Mucosa of stomach (tissue), 1 donor: ENCODE measurements at regions not wholly inside any gene's neighbourhood (a gene's known extent, or its start where the extent isn't known, plus 50 kb on each side); places are given as distances from the start of the nearest gene placed in this dataset.

Experiments
- H3K27me3 ChIP-seq: one replicate; pipeline ENCODE4 v1.7.0; 2013; ENCODE audit warnings: mild to moderate bottlenecking, low read length; ENCODE audit not compliant: control insufficient read depth, insufficient read depth
- H3K36me3 ChIP-seq: one replicate; pipeline ENCODE4 v1.7.0; 2013; ENCODE audit warnings: low read length; ENCODE audit not compliant: control insufficient read depth, insufficient read depth
- H3K4me1 ChIP-seq: one replicate; pipeline ENCODE4 v1.7.0; 2013; ENCODE audit warnings: mild to moderate bottlenecking, low read length; ENCODE audit not compliant: control insufficient read depth, insufficient read depth
- H3K4me3 ChIP-seq: one replicate; pipeline ENCODE4 v1.7.0; 2013; ENCODE audit warnings: low read length
- H3K9ac ChIP-seq: one replicate; pipeline ENCODE4 v1.7.0; 2013; ENCODE audit warnings: mild to moderate bottlenecking, low read length, moderate library complexity
- H3K9me3 ChIP-seq: one replicate; pipeline ENCODE4 v1.7.0; 2013; ENCODE audit warnings: mild to moderate bottlenecking, low read length, moderate library complexity; ENCODE audit not compliant: control insufficient read depth
- donor health status: Pancreatic carcinoma.

- H3K9me3 ChIP-seq: peaks cover 3% of the 10 kb centered on the region
- H3K9ac ChIP-seq: no peak overlapping the region
- H3K27me3 ChIP-seq: no peaks in the 10 kb centered on the region
- no peaks in the 10 kb centered on the region for H3K36me3 ChIP-seq
- peaks cover 15% of the 10 kb centered on the region for H3K4me1 ChIP-seq
- no peak overlapping the region for H3K4me3 ChIP-seq
Measured at GRCh38 chr5:68484307-68485068, 268.9 kb downstream of the PIK3R1 start.

GRCh38 chr5:68489556-68489955 lies 274.0 kb downstream of the PIK3R1 start:
- no peaks in the 10 kb centered on the region for H3K36me3 ChIP-seq
- peaks cover 3% of the 10 kb centered on the region for H3K9me3 ChIP-seq
- no peak overlapping the region for H3K9ac ChIP-seq
- no peaks in the 10 kb centered on the region for H3K4me1 ChIP-seq
- H3K4me3 ChIP-seq: no peak overlapping the region
- H3K27me3 ChIP-seq: no peaks in the 10 kb centered on the region

- Histone ChIP-seq H3K27me3 (no peaks in the 10 kb centered on the region), H3K9ac (no peak overlapping the region), H3K9me3 (peaks cover 3% of the 10 kb centered on the region), H3K4me1 (no peaks in the 10 kb centered on the region), H3K4me3 (no peak overlapping the region), H3K36me3 (no peaks in the 10 kb centered on the region)
Measured at GRCh38 chr5:68490406-68490805, 274.9 kb downstream of the PIK3R1 start.

- Histone ChIP-seq H3K9me3 (no peaks in the 10 kb centered on the region), H3K27me3 (no peaks in the 10 kb centered on the region), H3K9ac (no peak overlapping the region), H3K4me1 (no peaks in the 10 kb centered on the region), H3K4me3 (no peak overlapping the region), H3K36me3 (no peaks in the 10 kb centered on the region)
Measured at GRCh38 chr5:68494771-68495170, 279.2 kb downstream of the PIK3R1 start.

- Histone ChIP-seq H3K9ac (no peak overlapping the region), H3K9me3 (no peaks in the 10 kb centered on the region)
Measured at GRCh38 chr5:68499987-68500386, 284.4 kb downstream of the PIK3R1 start.

GRCh38 chr5:68500813-68501212 lies 285.3 kb downstream of the PIK3R1 start:
- no peaks in the 10 kb centered on the region for H3K9me3 ChIP-seq
- no peak overlapping the region for H3K9ac ChIP-seq
- no peak overlapping the region for H3K4me3 ChIP-seq
- no peaks in the 10 kb centered on the region for H3K36me3 ChIP-seq
- no peaks in the 10 kb centered on the region for H3K27me3 ChIP-seq
- no peaks in the 10 kb centered on the region for H3K4me1 ChIP-seq

More at GRCh38 chr5:68499987-68500386, 284.4 kb downstream of the PIK3R1 start:
- Histone ChIP-seq H3K36me3 (no peaks in the 10 kb centered on the region), H3K4me1 (no peaks in the 10 kb centered on the region), H3K27me3 (no peaks in the 10 kb centered on the region), H3K4me3 (no peak overlapping the region)

GRCh38 chr5:68502531-68502930 lies 287.0 kb downstream of the PIK3R1 start:
- no peaks in the 10 kb centered on the region for H3K9me3 ChIP-seq
- no peaks in the 10 kb centered on the region for H3K4me1 ChIP-seq
- H3K36me3 ChIP-seq: no peaks in the 10 kb centered on the region
- H3K9ac ChIP-seq: no peak overlapping the region
- no peaks in the 10 kb centered on the region for H3K27me3 ChIP-seq
- no peak overlapping the region for H3K4me3 ChIP-seq

- no peaks in the 10 kb centered on the region for H3K36me3 ChIP-seq
- H3K9ac ChIP-seq: no peak overlapping the region
- H3K4me1 ChIP-seq: no peaks in the 10 kb centered on the region
- no peaks in the 10 kb centered on the region for H3K9me3 ChIP-seq
- no peak overlapping the region for H3K4me3 ChIP-seq
- H3K27me3 ChIP-seq: no peaks in the 10 kb centered on the region
Measured at GRCh38 chr5:68504306-68504705, 288.8 kb downstream of the PIK3R1 start.

- H3K27me3 ChIP-seq: no peaks in the 10 kb centered on the region
- no peak overlapping the region for H3K4me3 ChIP-seq
- H3K36me3 ChIP-seq: no peaks in the 10 kb centered on the region
- H3K9me3 ChIP-seq: no peaks in the 10 kb centered on the region
- no peak overlapping the region for H3K9ac ChIP-seq
- H3K4me1 ChIP-seq: no peaks in the 10 kb centered on the region
Measured at GRCh38 chr5:68505917-68506860, 290.6 kb downstream of the PIK3R1 start.

- Histone ChIP-seq H3K36me3 (no peaks in the 10 kb centered on the region), H3K4me3 (no peak overlapping the region), H3K27me3 (peaks cover 5% of the 10 kb centered on the region), H3K4me1 (no peaks in the 10 kb centered on the region), H3K9me3 (no peaks in the 10 kb centered on the region), H3K9ac (no peak overlapping the region)
Measured at GRCh38 chr5:68515514-68515913, 300.0 kb downstream of the PIK3R1 start.

- no peaks in the 10 kb centered on the region for H3K36me3 ChIP-seq
- no peak overlapping the region for H3K4me3 ChIP-seq
- H3K9ac ChIP-seq: no peak overlapping the region
- H3K27me3 ChIP-seq: peaks cover 5% of the 10 kb centered on the region
- no peaks in the 10 kb centered on the region for H3K9me3 ChIP-seq
- H3K4me1 ChIP-seq: no peaks in the 10 kb centered on the region
Measured at GRCh38 chr5:68518286-68518685, 302.7 kb downstream of the PIK3R1 start.

GRCh38 chr5:68519143-68519542 lies 303.6 kb downstream of the PIK3R1 start:
- Histone ChIP-seq H3K36me3 (no peaks in the 10 kb centered on the region), H3K9me3 (no peaks in the 10 kb centered on the region), H3K4me3 (no peak overlapping the region), H3K27me3 (peaks cover 5% of the 10 kb centered on the region), H3K9ac (no peak overlapping the region), H3K4me1 (no peaks in the 10 kb centered on the region)
